ENCODE measurements at regions not wholly inside any gene's neighbourhood (a gene's known extent, or its start where the extent isn't known, plus 50 kb on each side); places are given as distances from the start of the nearest gene placed in this dataset.
A peak's percentile ranks its signal among the peaks of the same experiment; 100 is the strongest.

DNA sequence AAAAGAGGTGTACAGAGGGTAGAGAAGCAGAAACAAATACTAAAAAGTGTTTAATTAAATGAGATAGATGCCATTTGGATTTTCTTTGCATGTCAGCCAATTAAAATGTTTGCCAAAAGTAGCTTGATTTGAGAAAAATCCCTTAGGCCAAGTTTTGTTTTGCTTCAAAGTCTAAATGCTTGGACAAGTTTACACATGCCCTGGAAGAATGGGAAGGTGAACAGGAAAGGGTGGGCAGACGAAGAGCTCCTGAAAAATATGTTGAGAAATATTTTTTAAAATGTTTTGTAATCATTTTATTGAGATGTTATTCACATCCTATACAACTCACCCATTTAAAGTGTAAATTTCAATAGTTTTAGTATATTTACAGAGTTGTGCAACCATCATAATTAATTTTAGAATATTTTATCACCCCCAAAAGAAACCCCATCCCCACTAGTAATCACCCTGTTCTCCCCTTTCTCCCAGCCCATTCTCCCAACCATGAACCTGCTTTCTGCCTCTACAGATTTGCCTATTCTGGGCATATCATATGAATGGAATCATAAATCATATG is 98.5 kb upstream of the ANK3 start:
- H3K27ac ChIP-seq, result no peak overlapping the region
- no peak for DNase-seq

DNA sequence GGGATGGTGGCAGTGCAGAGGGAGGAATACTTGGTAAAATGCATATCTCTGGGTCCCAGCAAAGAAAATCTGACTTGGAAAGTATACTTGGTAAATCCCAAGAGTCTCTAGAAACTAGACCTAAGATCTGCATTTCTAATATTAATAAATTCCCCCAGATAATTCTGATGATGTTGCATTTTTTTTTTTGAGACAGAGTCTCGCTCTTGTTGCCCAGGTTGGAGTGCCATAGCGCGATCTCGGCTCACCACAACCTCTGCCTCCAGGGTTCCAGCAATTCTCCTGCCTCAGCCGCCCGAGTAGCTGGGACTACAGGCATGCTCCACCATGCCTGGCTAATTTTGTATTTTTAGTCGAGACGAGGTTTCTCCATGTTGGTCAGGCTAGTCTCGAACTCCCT is 97.9 kb upstream of the ANK3 start:
- Histone ChIP-seq H3F3A (ENCODE audit: insufficient read depth, low read depth) (no peaks in the 10 kb centered on the region), H4K20me1 (ENCODE audit: insufficient read depth) (no peaks in the 10 kb centered on the region), H2AFZ (no peak overlapping the region), H3K27me3 (ENCODE audit: insufficient read depth, low read depth) (no peaks in the 10 kb centered on the region), H3K9me3 (ENCODE audit: insufficient read depth, low read depth) (no peaks in the 10 kb centered on the region), H3K36me3 (ENCODE audit: low read depth) (0 out of 2 replicates have a peak, but pooled peaks cover 4% of the 10 kb centered on the region), H3K79me2 (ENCODE audit: low read depth) (no peaks in the 10 kb centered on the region), H3K4me2 (no peak overlapping the region), H3K4me1 (replicated peaks; ENCODE audit: insufficient read depth) (no peaks in the 10 kb centered on the region), H3K9me2 (ENCODE audit: insufficient read depth) (no peaks in the 10 kb centered on the region), H3K27ac (no peak overlapping the region), H3K4me3 (no peak overlapping the region)
- intact Hi-C loops (cut with micrococcal nuclease; ENCODE audit: unreplicated experiment), result no loop called here
- DNase-seq, result no peak
- TF ChIP-seq, protein P1, sequence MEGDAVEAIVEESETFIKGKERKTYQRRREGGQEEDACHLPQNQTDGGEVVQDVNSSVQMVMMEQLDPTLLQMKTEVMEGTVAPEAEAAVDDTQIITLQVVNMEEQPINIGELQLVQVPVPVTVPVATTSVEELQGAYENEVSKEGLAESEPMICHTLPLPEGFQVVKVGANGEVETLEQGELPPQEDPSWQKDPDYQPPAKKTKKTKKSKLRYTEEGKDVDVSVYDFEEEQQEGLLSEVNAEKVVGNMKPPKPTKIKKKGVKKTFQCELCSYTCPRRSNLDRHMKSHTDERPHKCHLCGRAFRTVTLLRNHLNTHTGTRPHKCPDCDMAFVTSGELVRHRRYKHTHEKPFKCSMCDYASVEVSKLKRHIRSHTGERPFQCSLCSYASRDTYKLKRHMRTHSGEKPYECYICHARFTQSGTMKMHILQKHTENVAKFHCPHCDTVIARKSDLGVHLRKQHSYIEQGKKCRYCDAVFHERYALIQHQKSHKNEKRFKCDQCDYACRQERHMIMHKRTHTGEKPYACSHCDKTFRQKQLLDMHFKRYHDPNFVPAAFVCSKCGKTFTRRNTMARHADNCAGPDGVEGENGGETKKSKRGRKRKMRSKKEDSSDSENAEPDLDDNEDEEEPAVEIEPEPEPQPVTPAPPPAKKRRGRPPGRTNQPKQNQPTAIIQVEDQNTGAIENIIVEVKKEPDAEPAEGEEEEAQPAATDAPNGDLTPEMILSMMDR (conservative IDR thresholded peaks at IDR 0.05), result no peak
- no peak for TF ChIP-seq EZH2 (IDR thresholded peaks at IDR 0.05; ENCODE audit: low read depth)
- ChIA-PET CTCF (no interaction called here), POLR2A (ENCODE audit: unreplicated experiment) (no interaction called here)
- BruUV-seq (replicated peaks), result no TSS peak

More for the DNA sequence above, 98.5 kb upstream of the ANK3 start:
- Histone ChIP-seq H3K9me3 (ENCODE audit: insufficient read depth, low read depth) (no peaks in the 10 kb centered on the region), H3K4me2 (no peak overlapping the region), H3F3A (ENCODE audit: insufficient read depth, low read depth) (no peaks in the 10 kb centered on the region), H3K27me3 (ENCODE audit: insufficient read depth, low read depth) (no peaks in the 10 kb centered on the region), H3K79me2 (ENCODE audit: low read depth) (no peaks in the 10 kb centered on the region), H3K4me1 (replicated peaks; ENCODE audit: insufficient read depth) (no peaks in the 10 kb centered on the region), H3K9me2 (ENCODE audit: insufficient read depth) (no peaks in the 10 kb centered on the region), H3K4me3 (no peak overlapping the region), H3K36me3 (ENCODE audit: low read depth) (0 out of 2 replicates have a peak, but pooled peaks cover 4% of the 10 kb centered on the region), H2AFZ (no peak overlapping the region), H4K20me1 (ENCODE audit: insufficient read depth) (no peaks in the 10 kb centered on the region)
- CTCF ChIA-PET, result no interaction called here
- POLR2A ChIA-PET (ENCODE audit: unreplicated experiment), result no interaction called here
- no TSS peak for BruUV-seq (replicated peaks)
- intact Hi-C loops (cut with micrococcal nuclease; ENCODE audit: unreplicated experiment), result no loop called here
- TF ChIP-seq, protein P1 (conservative IDR thresholded peaks at IDR 0.05), result no peak
- TF ChIP-seq EZH2 (IDR thresholded peaks at IDR 0.05; ENCODE audit: low read depth), result no peak

GRCh38 chr10:60485025-60485424 is 95.3 kb upstream of the ANK3 start:
- H3K9me3 ChIP-seq (ENCODE audit: insufficient read depth, low read depth), result no peaks in the 10 kb centered on the region
- BruUV-seq (replicated peaks), result no TSS peak
- H4K20me1 ChIP-seq (ENCODE audit: insufficient read depth), result no peaks in the 10 kb centered on the region
- intact Hi-C loops (cut with micrococcal nuclease; ENCODE audit: unreplicated experiment), result no loop called here
- no peaks in the 10 kb centered on the region for H3K27me3 ChIP-seq (ENCODE audit: insufficient read depth, low read depth)
- H3K4me3 ChIP-seq, result no peak overlapping the region
- H3K9me2 ChIP-seq (ENCODE audit: insufficient read depth), result no peaks in the 10 kb centered on the region
- H2AFZ ChIP-seq, result no peak overlapping the region
- TF ChIP-seq EZH2 (IDR thresholded peaks at IDR 0.05; ENCODE audit: low read depth), result no peak
- TF ChIP-seq, protein P1 (conservative IDR thresholded peaks at IDR 0.05), result no peak
- H3K36me3 ChIP-seq (ENCODE audit: low read depth), result 0 out of 2 replicates have a peak, but pooled peaks cover 4% of the 10 kb centered on the region
- no peak overlapping the region for H3K27ac ChIP-seq
- ChIA-PET CTCF (no interaction called here), POLR2A (ENCODE audit: unreplicated experiment) (no interaction called here)
- no peaks in the 10 kb centered on the region for H3F3A ChIP-seq (ENCODE audit: insufficient read depth, low read depth)
- H3K79me2 ChIP-seq (ENCODE audit: low read depth), result no peaks in the 10 kb centered on the region
- peaks cover 7% of the 10 kb centered on the region for H3K4me1 ChIP-seq (replicated peaks; ENCODE audit: insufficient read depth)
- no peak overlapping the region for H3K4me2 ChIP-seq
- DNase-seq, result peak in 1 of 2 experiments; percentile 29

Data from PC-9 (cell line).